GM23248 (cell line): ENCODE measurements at regions not wholly inside any gene's neighbourhood (a gene's known extent, or its start where the extent isn't known, plus 50 kb on each side); places are given as distances from the start of the nearest gene placed in this dataset.

ENCODE experiments used
- DNase-seq: peaks from one replicate; pipeline ENCODE4 v3.0.0-alpha.2; 2015
- H2AFZ ChIP-seq: fragments of 200-600 bp; sonication (generic); 2 replicates; pipeline ENCODE4 v1.6.1; 2016; ENCODE audit warnings: antibody characterized with exemption
- H3F3A ChIP-seq: fragments of 200-600 bp; sonication (generic); 2 replicates; pipeline ENCODE4 v1.6.1; 2016; ENCODE audit warnings: mild to moderate bottlenecking, antibody characterized with exemption, mixed run types; ENCODE audit not compliant: insufficient read depth
- H3K27ac ChIP-seq: fragments of 200-600 bp; sonication (generic); 2 replicates; pipeline ENCODE4 v1.5.1; 2016; ENCODE audit warnings: mild to moderate bottlenecking
- H3K27me3 ChIP-seq: fragments of 200-600 bp; sonication (generic); replicated peaks from 2 replicates; pipeline ENCODE4 v1.6.1; 2016; ENCODE audit warnings: mild to moderate bottlenecking; ENCODE audit not compliant: insufficient read depth
- H3K36me3 ChIP-seq: fragments of 200-600 bp; sonication (generic); 2 replicates; pipeline ENCODE4 v1.6.1; 2016; ENCODE audit warnings: low read depth, mild to moderate bottlenecking
- H3K4me1 ChIP-seq: fragments of 200-600 bp; sonication (generic); 2 replicates; pipeline ENCODE4 v1.6.1; 2016; ENCODE audit warnings: mild to moderate bottlenecking; ENCODE audit not compliant: insufficient read depth
- H3K4me2 ChIP-seq: fragments of 200-600 bp; sonication (generic); one replicate; pipeline ENCODE4 v1.6.1; 2016; ENCODE audit warnings: mild to moderate bottlenecking; ENCODE audit not compliant: unreplicated experiment
- H3K4me3 ChIP-seq: fragments of 200-600 bp; sonication (generic); 2 replicates; pipeline ENCODE4 v1.5.1; 2016; ENCODE audit warnings: mild to moderate bottlenecking
- H3K79me2 ChIP-seq: fragments of 200-600 bp; sonication (generic); 2 replicates; pipeline ENCODE4 v1.6.1; 2016; ENCODE audit warnings: mild to moderate bottlenecking; ENCODE audit not compliant: insufficient read depth
- H3K9ac ChIP-seq: fragments of 200-600 bp; sonication (generic); 2 replicates; pipeline ENCODE4 v1.6.1; 2016; ENCODE audit warnings: mild to moderate bottlenecking
- H3K9me2 ChIP-seq: fragments of 200-600 bp; sonication (generic); 2 replicates; pipeline ENCODE4 v1.6.1; 2016; ENCODE audit warnings: mixed run types, mild to moderate bottlenecking, moderate library complexity; ENCODE audit not compliant: insufficient read depth
- H3K9me3 ChIP-seq: fragments of 200-600 bp; sonication (generic); one replicate; pipeline ENCODE4 v1.6.1; 2017; ENCODE audit warnings: low read depth
- H4K20me1 ChIP-seq: fragments of 200-600 bp; sonication (generic); 2 replicates; pipeline ENCODE4 v1.6.0; 2016; ENCODE audit not compliant: insufficient read depth
- EZH2 ChIP-seq: fragments of 200-600 bp; sonication (generic); IDR thresholded peaks from 2 replicates; pipeline ENCODE4 v1.6.1; 2018; ENCODE audit warnings: antibody characterized with exemption, mild to moderate bottlenecking; ENCODE audit not compliant: insufficient read depth, poor library complexity, severe bottlenecking
- EZH2phosphoT487 ChIP-seq: fragments of 200-600 bp; sonication (generic); IDR thresholded peaks from 2 replicates; pipeline ENCODE4 v1.6.1; 2018; ENCODE audit warnings: antibody characterized with exemption, moderate library complexity, mild to moderate bottlenecking, low read depth; ENCODE audit not compliant: insufficient read depth
- WGBS, 2 experiments: methylation state at CpG; one replicate each; pipeline ENCODE4 v1.1.6; 2015 to 2017; ENCODE audit warnings: low lambda C conversion rate in 2 of 2, low coverage in 1 of 2; ENCODE audit errors: missing lambda C conversion rate in 2 of 2; 5-methylcytosine and 5-hydroxymethylcytosine counted together
- in situ Hi-C: fragments of 300-500 bp; cut with MboI; formaldehyde crosslinking; loops from 2 replicates; pipeline ENCODE4 v1.15.0; 2020

GRCh38 chr6:144555066-144555465 lies 269.9 kb downstream of the UTRN start:
- in situ Hi-C loops, result no loop called here
- H3K9me3 ChIP-seq, result no peaks in the 10 kb centered on the region
- TF ChIP-seq EZH2phosphoT487 (no peak), EZH2 (no peak)
- no peaks in the 10 kb centered on the region for H3F3A ChIP-seq
- H3K4me1 ChIP-seq, result no peaks in the 10 kb centered on the region
- no peak for DNase-seq
- no peak overlapping the region for H2AFZ ChIP-seq
- H3K4me2 ChIP-seq, result no peak overlapping the region
- H3K27ac ChIP-seq, result no peak overlapping the region
- H3K79me2 ChIP-seq, result no peaks in the 10 kb centered on the region
- peaks cover 47% of the 10 kb centered on the region for H3K36me3 ChIP-seq
- no peak overlapping the region for H3K4me3 ChIP-seq
- no peak overlapping the region for H3K9ac ChIP-seq
- H3K27me3 ChIP-seq, result no peaks in the 10 kb centered on the region
- WGBS, 2 experiments, result 62 to 69% methylated on average over 1 of the region's 1 CpG
- no peaks in the 10 kb centered on the region for H4K20me1 ChIP-seq
- H3K9me2 ChIP-seq, result no peaks in the 10 kb centered on the region

GRCh38 chr6:144559865-144560593 lies 274.9 kb downstream of the UTRN start:
- TF ChIP-seq EZH2, result no peak
- TF ChIP-seq EZH2phosphoT487, result no peak
- Histone ChIP-seq H3K27ac (no peak overlapping the region), H3K4me2 (no peak overlapping the region), H3K9ac (no peak overlapping the region), H3F3A (no peaks in the 10 kb centered on the region), H4K20me1 (no peaks in the 10 kb centered on the region), H3K36me3 (peaks cover 27% of the 10 kb centered on the region; the same call in 1 of the 2 replicates), H2AFZ (no peak overlapping the region), H3K4me1 (no peaks in the 10 kb centered on the region), H3K79me2 (no peaks in the 10 kb centered on the region), H3K9me3 (no peaks in the 10 kb centered on the region), H3K27me3 (no peaks in the 10 kb centered on the region), H3K9me2 (no peaks in the 10 kb centered on the region; the same call in 1 of the 2 replicates), H3K4me3 (no peak overlapping the region)
- in situ Hi-C loops, result no loop called here
- WGBS, 2 experiments, result 86 to 87% methylated on average over 8 of the region's 8 CpGs
- peak; percentile 8 for DNase-seq

- H3K36me3 ChIP-seq, result peaks cover 14% of the 10 kb centered on the region; the same call in 1 of the 2 replicates
- no peaks in the 10 kb centered on the region; the same call in 1 of the 2 replicates for H3K9me2 ChIP-seq
- H3K9me3 ChIP-seq, result no peaks in the 10 kb centered on the region
- H3K79me2 ChIP-seq, result no peaks in the 10 kb centered on the region
- no peak for TF ChIP-seq EZH2phosphoT487
- no peak for TF ChIP-seq EZH2
- no peaks in the 10 kb centered on the region for H3K4me1 ChIP-seq
- H3K27ac ChIP-seq, result no peak overlapping the region
- H3K4me3 ChIP-seq, result no peak overlapping the region
- no peak for DNase-seq
- H3K4me2 ChIP-seq, result no peak overlapping the region
- H2AFZ ChIP-seq, result no peak overlapping the region
- no peaks in the 10 kb centered on the region for H3F3A ChIP-seq
- H3K27me3 ChIP-seq, result no peaks in the 10 kb centered on the region
- in situ Hi-C loops, result no loop called here
- WGBS, 2 experiments, result 97 to 98% methylated on average over 2 of the region's 2 CpGs
- H3K9ac ChIP-seq, result no peak overlapping the region
- H4K20me1 ChIP-seq, result no peaks in the 10 kb centered on the region
Observed at GRCh38 chr6:144561455-144562043, 276.4 kb downstream of the UTRN start.

GRCh38 chr6:144564202-144564601 lies 279.1 kb downstream of the UTRN start:
- Histone ChIP-seq H2AFZ (no peak overlapping the region), H3F3A (no peaks in the 10 kb centered on the region), H3K9me2 (no peaks in the 10 kb centered on the region; the same call in 1 of the 2 replicates), H3K9ac (no peak overlapping the region), H3K9me3 (no peaks in the 10 kb centered on the region), H3K4me1 (no peaks in the 10 kb centered on the region), H3K4me3 (no peak overlapping the region), H3K36me3 (0 out of 2 replicates have a peak, but pooled peaks cover 5% of the 10 kb centered on the region), H3K79me2 (no peaks in the 10 kb centered on the region), H4K20me1 (no peaks in the 10 kb centered on the region), H3K27me3 (no peaks in the 10 kb centered on the region), H3K4me2 (no peak overlapping the region), H3K27ac (no peak overlapping the region)
- in situ Hi-C loops, result no loop called here
- no peak for DNase-seq
- TF ChIP-seq EZH2phosphoT487 (no peak), EZH2 (no peak)
- 100% methylated on average over 2 of the region's 2 CpGs for whole genome bisulfite sequencing, 2 experiments
